IPS-15b (cell line): ENCODE measurements at regions not wholly inside any gene's neighbourhood (a gene's known extent, or its start where the extent isn't known, plus 50 kb on each side); places are given as distances from the start of the nearest gene placed in this dataset.
"Not testable (repeated sequence)": the region's sequence is repeated elsewhere in the genome, so short reads cannot be mapped to it uniquely, and the experiment has no call there.

ENCODE experiments used
- H3K27me3 ChIP-seq: one replicate; pipeline ENCODE4 v1.6.1; 2013; ENCODE audit warnings: low read length; ENCODE audit not compliant: control insufficient read depth, insufficient read depth
- H3K36me3 ChIP-seq: one replicate; pipeline ENCODE4 v1.6.1; 2013; ENCODE audit warnings: low read length; ENCODE audit not compliant: control insufficient read depth, insufficient read depth
- H3K4me1 ChIP-seq: one replicate; pipeline ENCODE4 v1.6.1; 2013; ENCODE audit warnings: mild to moderate bottlenecking, low read length; ENCODE audit not compliant: control insufficient read depth, insufficient read depth
- H3K4me3 ChIP-seq: one replicate; pipeline ENCODE4 v1.5.1; 2013; ENCODE audit warnings: low read depth, low read length
- H3K9ac ChIP-seq: one replicate; pipeline ENCODE4 v1.6.1; 2013; ENCODE audit warnings: low read depth, mild to moderate bottlenecking, low read length
- H3K9me3 ChIP-seq: one replicate; pipeline ENCODE4 v1.6.1; 2013; ENCODE audit warnings: mild to moderate bottlenecking, low read length; ENCODE audit not compliant: control insufficient read depth, insufficient read depth

DNA sequence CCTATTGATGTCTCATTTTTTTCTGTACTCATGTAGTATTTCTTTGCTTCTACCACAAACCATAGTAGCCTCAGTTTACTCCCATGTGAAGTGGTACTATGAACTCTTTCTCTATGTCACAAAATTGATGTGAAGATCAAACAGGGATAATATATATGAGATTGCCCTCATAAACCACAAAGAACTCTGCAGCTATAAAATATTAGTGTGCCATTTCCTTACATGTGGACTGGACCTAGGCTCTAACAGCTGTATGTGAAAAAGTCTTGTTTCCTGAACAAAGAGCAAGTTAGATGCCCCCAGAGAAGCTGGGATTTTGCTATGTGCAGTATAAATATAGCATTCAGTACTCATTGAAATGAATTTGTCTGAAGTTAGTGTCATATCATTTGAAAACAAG, 412.6 kb upstream of the ADAMTSL1 start:
- Histone ChIP-seq H3K4me3 (no peak overlapping the region), H3K9ac (no peak overlapping the region), H3K9me3 (no peaks in the 10 kb centered on the region), H3K36me3 (no peaks in the 10 kb centered on the region), H3K27me3 (no peaks in the 10 kb centered on the region), H3K4me1 (no peaks in the 10 kb centered on the region)

DNA sequence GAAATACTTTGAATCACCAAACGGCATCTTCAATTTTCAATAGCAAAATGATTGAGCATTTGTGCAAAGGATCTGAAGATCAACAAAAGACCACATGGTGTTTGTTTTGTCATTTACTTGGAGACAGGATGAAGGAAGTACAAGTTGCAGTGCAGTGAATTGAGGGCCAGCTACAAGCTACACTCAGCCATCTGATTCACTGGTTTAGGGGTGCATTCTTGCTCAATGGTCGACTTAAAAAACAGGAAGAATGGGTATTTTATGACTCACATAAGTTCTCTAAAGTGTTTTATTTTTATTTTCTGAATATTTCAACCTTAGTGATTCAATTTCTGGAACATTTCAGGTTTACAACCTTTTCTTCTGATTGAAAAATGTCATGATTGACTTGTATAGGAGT, 412.1 kb upstream of the ADAMTSL1 start:
- H3K36me3 ChIP-seq: no peaks in the 10 kb centered on the region
- no peaks in the 10 kb centered on the region for H3K27me3 ChIP-seq
- no peaks in the 10 kb centered on the region for H3K4me1 ChIP-seq
- no peak overlapping the region for H3K9ac ChIP-seq
- H3K4me3 ChIP-seq: no peak overlapping the region
- H3K9me3 ChIP-seq: no peaks in the 10 kb centered on the region

DNA sequence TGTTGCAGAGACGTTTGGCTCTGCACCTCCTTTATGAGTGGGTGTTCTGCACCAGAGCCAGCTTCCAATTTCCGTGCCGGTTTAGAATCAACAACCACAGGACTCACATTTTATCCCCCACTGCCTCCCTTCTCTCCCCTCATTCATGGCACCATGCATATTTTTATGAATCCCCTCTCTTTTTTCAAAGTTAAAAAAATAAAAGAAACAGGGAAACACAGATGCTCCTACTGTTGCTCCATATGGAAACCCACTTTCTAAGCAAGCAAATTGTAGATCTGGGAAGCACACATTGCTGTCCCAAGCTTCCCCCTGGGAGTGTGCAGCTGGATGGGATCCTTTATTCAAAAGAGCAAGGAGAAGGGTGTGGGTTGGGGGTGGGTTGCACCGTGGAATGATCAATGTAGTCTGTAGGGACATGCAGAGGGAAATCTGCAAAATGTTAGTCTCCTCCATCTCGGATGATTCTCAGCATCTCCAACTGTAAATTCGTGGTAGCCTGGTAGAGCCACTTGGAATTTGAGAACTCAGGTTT, 410.0 kb upstream of the ADAMTSL1 start:
- no peaks in the 10 kb centered on the region for H3K36me3 ChIP-seq
- H3K4me3 ChIP-seq: no peak overlapping the region
- H3K9ac ChIP-seq: no peak overlapping the region
- H3K27me3 ChIP-seq: no peaks in the 10 kb centered on the region
- H3K9me3 ChIP-seq: no peaks in the 10 kb centered on the region
- no peaks in the 10 kb centered on the region for H3K4me1 ChIP-seq

DNA sequence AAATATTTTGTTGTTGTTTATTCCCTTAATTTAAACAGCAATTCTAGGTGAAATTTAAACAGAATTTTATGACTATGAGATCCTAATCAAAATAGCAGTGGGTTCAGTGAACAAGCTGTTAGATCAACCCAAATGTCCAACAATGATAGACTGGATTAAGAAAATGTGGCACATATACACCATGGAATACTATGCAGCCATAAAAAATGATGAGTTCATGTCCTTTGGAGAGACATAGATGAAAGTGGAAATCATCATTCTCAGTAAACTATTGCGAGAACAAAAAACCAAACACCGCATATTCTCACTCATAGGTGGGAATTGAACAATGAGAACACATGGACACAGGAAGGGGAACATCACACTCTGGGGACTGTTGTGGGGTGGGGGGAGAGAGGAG, 407.3 kb upstream of the ADAMTSL1 start:
- not testable (repeated sequence) for H3K4me3 ChIP-seq, H3K27me3 ChIP-seq, H3K4me1 ChIP-seq, H3K36me3 ChIP-seq, H3K9ac ChIP-seq, H3K9me3 ChIP-seq

DNA sequence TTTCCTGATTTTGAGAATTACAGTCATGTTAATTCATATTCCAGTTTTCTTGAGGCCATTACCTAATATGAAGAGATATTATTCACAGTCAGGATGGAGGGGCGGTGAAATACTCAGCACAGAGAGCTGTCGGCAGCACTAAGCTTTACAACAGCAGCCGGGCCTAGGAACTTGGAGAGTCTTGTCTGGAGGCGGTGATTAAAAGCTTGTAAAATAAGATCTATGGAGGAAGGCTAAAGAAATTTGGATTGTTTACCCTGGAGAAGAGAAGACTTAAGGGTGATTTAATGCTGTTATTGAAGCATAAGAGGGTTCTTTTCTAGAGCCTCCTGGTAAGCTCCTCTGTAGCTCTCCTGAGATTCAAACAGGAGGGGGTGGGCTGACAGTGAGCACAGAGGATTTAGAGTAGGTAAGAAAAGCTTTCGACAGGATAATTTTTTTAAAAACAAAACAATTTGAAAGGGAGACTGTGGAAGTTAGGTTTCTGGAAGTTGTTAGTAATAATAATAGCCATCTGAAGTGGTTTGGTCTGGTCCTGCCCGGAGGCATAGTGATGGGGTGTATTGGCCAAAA, 406.3 kb upstream of the ADAMTSL1 start:
- Histone ChIP-seq H3K9me3 (no peaks in the 10 kb centered on the region), H3K27me3 (no peaks in the 10 kb centered on the region), H3K4me3 (no peak overlapping the region), H3K9ac (no peak overlapping the region), H3K4me1 (no peaks in the 10 kb centered on the region), H3K36me3 (no peaks in the 10 kb centered on the region)

DNA sequence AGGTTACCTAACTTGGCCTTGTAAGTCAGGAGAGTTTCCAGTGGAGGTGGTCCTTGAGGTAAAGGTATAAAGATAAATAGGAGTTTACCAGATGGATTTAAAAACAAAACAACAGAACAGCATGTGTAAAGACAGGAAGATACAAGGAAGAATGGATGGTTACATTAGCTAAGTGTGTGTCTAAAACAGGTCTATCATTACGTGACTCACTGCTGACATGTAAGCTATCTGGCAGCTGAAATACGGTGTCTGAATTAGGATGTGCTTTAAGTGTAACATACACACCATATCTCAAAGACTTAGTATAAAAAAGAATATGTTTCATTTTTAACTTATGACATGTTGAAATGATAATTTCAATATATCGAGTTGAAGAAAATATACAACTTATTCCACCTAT, 405.1 kb upstream of the ADAMTSL1 start:
- no peaks in the 10 kb centered on the region for H3K9me3 ChIP-seq
- H3K4me1 ChIP-seq: no peaks in the 10 kb centered on the region
- no peak overlapping the region for H3K9ac ChIP-seq
- H3K27me3 ChIP-seq: no peaks in the 10 kb centered on the region
- no peaks in the 10 kb centered on the region for H3K36me3 ChIP-seq
- no peak overlapping the region for H3K4me3 ChIP-seq

DNA sequence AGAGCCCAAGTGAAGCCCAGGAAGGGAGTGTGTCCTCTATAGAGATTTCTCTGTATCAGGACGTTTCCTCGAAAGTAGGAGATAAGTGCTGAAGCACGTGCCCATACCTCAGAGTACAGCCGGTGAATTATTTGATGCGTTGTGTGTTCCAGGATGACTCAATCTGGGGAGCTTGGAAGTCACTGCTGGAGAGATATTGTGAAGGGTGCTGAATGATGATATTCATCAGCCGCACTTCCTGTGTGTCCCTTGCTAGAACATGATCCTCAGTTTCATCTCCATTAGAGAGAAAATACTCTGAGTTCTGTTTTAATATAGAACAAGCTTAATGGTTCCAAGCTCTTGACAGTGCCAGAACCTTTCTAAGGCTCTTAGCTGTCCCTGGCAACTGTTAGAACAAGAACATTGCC, 402.3 kb upstream of the ADAMTSL1 start:
- no peak overlapping the region for H3K4me3 ChIP-seq
- H3K27me3 ChIP-seq: no peaks in the 10 kb centered on the region
- no peaks in the 10 kb centered on the region for H3K9me3 ChIP-seq
- H3K9ac ChIP-seq: no peak overlapping the region
- H3K4me1 ChIP-seq: no peaks in the 10 kb centered on the region
- no peaks in the 10 kb centered on the region for H3K36me3 ChIP-seq

DNA sequence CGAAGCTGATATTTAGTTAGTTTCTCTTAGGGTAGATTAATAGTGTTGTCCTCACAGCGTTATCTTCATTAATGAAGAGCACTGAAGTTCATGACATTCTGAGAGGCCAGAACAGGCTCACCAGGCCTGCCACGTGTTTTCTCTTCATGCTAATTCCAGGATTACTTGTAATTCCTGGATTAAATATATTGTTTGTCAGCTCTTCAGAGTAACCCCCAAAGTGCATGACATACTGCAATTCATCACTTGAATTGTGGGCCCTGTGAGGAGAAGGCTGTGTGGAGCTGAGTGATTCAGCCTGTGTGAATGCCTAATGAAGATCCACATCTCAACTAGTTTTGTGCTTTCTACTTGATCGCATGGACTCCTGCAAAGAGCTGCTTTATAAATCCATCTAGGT, 401.0 kb upstream of the ADAMTSL1 start:
- Histone ChIP-seq H3K4me1 (no peaks in the 10 kb centered on the region), H3K9me3 (no peaks in the 10 kb centered on the region), H3K36me3 (no peaks in the 10 kb centered on the region), H3K4me3 (no peak overlapping the region), H3K27me3 (no peaks in the 10 kb centered on the region), H3K9ac (no peak overlapping the region)

DNA sequence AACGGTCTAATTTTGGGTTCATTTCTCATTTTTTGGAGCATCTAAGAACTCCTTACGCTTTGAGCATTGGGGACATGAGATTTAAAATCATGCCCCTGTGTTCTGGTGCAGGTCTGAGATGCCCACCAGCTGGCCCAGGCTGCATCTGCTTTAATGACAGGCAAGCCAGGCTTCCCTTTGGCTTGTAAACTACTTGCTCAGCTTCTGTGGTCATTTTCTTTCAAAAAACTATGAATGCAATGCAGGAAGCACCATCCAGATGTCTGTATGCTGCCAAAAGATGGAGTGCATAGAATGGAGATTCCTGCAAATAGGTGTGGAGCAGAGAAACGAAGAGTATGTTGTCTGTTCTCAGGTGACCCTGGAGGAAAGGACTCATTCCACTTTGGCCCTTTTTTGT, 399.9 kb upstream of the ADAMTSL1 start:
- Histone ChIP-seq H3K9ac (no peak overlapping the region), H3K4me1 (no peaks in the 10 kb centered on the region)

DNA sequence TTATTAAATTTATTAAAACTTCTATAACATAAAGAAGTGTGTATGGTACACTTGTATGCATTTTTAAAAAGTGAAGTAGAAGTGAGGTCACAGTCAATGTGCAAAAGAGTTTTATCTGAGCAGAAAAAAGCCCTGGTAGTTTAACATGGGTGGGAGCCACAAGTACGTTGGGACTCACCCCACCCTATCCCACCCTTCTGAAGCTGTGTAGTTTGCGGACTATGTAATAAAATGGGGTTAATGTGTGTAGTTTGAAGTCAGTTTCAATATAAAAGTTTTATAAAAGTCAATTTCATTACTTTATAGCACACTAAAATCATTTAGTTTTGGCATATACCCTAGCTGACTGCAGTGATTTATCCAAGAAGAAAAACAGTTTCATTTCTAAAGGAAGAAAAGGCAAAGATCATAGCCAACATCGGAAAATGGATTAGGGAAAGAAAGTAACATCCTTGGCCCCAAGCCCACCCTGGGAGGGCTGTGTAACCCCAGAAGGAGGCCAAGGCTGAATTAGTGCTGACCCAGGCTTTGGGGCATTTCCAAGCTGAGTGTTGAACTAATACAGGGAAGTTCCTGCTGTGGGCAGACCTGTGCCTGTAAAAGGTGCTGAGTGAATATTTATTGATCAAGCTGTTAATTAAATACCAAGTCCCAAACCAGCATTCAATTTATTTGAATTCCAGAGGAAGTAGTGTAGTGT, 398.6 kb upstream of the ADAMTSL1 start:
- Histone ChIP-seq H3K36me3 (no peaks in the 10 kb centered on the region), H3K4me1 (no peaks in the 10 kb centered on the region)

More for the DNA sequence above, 399.9 kb upstream of the ADAMTSL1 start:
- Histone ChIP-seq H3K4me3 (no peak overlapping the region), H3K27me3 (no peaks in the 10 kb centered on the region), H3K36me3 (no peaks in the 10 kb centered on the region), H3K9me3 (no peaks in the 10 kb centered on the region)

DNA sequence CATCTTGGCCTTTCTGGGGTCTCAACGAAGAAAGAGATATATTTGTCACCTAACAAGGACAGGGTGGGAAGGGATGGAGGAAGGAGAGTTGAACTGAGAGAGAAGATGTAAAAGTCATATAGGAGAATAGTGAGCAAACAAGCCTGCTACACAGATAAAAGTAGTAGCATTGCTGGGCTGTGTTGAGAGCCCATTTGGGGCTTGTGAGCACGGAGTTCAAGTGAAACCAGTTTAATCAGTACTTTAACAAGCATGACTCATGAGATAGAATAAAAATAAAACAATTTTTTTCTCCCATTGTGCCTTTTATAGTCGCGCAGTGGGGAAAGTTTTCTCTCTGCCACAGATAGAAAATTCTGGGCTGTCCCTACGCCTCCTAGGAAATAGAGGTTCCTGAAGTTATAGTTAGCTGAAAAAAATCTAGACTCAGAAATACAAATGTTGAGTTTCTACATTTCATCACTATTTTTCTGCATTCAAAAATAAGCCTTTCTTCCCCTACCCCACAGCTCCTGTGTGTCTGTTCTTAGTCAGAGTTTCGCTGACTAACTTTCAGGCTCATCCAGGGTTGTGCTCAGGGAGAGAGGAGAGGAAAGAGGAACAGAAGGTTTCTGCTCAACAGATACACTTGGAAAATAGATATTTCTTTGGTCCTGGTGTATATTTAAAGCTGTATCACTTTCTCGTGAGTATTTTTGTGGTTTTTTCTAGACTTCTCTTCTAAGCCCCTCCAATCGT, 395.8 kb upstream of the ADAMTSL1 start:
- H3K27me3 ChIP-seq: no peaks in the 10 kb centered on the region
- H3K4me1 ChIP-seq: no peaks in the 10 kb centered on the region
- no peak overlapping the region for H3K4me3 ChIP-seq
- no peaks in the 10 kb centered on the region for H3K9me3 ChIP-seq
- H3K36me3 ChIP-seq: no peaks in the 10 kb centered on the region
- H3K9ac ChIP-seq: no peak overlapping the region

More for the DNA sequence above, 398.6 kb upstream of the ADAMTSL1 start:
- Histone ChIP-seq H3K9me3 (no peaks in the 10 kb centered on the region), H3K9ac (no peak overlapping the region), H3K27me3 (no peaks in the 10 kb centered on the region), H3K4me3 (no peak overlapping the region)

DNA sequence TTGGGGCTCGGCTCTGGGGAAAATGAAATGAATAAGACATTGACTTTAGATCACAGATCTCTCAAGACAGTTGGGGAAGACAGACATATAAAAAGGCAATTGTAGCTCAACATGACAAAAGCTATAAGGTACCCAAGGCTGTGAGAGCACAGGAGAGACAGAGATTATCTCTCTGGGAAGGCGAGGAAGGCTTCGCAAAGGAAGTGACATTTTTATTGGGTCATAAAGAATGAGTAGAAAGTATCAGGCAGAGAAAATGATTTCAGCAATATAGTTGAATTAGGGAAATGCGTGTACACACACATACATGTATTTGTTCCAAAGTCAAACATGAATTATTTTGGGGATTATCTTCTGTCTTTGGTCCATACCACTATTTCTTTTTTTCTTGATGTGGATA, 381.8 kb upstream of the ADAMTSL1 start:
- no peaks in the 10 kb centered on the region for H3K4me1 ChIP-seq
- H3K4me3 ChIP-seq: no peak overlapping the region
- no peaks in the 10 kb centered on the region for H3K9me3 ChIP-seq
- H3K9ac ChIP-seq: no peak overlapping the region
- no peaks in the 10 kb centered on the region for H3K36me3 ChIP-seq
- H3K27me3 ChIP-seq: no peaks in the 10 kb centered on the region
